ENCODE measurements at regions not wholly inside any gene's neighbourhood (a gene's known extent, or its start where the extent isn't known, plus 50 kb on each side); places are given as distances from the start of the nearest gene placed in this dataset.

- DNase-seq (ENCODE audit: low spot score), result no peak
Measured at GRCh38 chr11:15737320-15737719, 619.0 kb downstream of the SOX6 start.

GRCh38 chr11:15738931-15739330 lies 617.4 kb downstream of the SOX6 start:
- no peak for DNase-seq (ENCODE audit: low spot score)

- no peak for DNase-seq (ENCODE audit: low spot score)
Measured at GRCh38 chr11:15742626-15743519, 613.5 kb downstream of the SOX6 start.

GRCh38 chr11:15744693-15745092 lies 611.7 kb downstream of the SOX6 start:
- no peak for DNase-seq (ENCODE audit: low spot score)

GRCh38 chr11:15745266-15745665 lies 611.1 kb downstream of the SOX6 start:
- DNase-seq (ENCODE audit: low spot score), result no peak

- DNase-seq (ENCODE audit: low spot score), result no peak
Measured at GRCh38 chr11:15747671-15748070, 608.7 kb downstream of the SOX6 start.

GRCh38 chr11:15748132-15748531 lies 608.2 kb downstream of the SOX6 start:
- no peak for DNase-seq (ENCODE audit: low spot score)

- DNase-seq (ENCODE audit: low spot score), result no peak
Measured at GRCh38 chr11:15748741-15749140, 607.6 kb downstream of the SOX6 start.

GRCh38 chr11:15750535-15751308 lies 605.6 kb downstream of the SOX6 start:
- DNase-seq (ENCODE audit: low spot score), result no peak

- DNase-seq (ENCODE audit: low spot score), result no peak
Measured at GRCh38 chr11:15754221-15754620, 602.1 kb downstream of the SOX6 start.

- no peak for DNase-seq (ENCODE audit: low spot score)
Measured at GRCh38 chr11:15757048-15757698, 599.2 kb downstream of the SOX6 start.

- no peak for DNase-seq (ENCODE audit: low spot score)
Measured at GRCh38 chr11:15758857-15759465, 597.4 kb downstream of the SOX6 start.

- no peak for DNase-seq (ENCODE audit: low spot score)
Measured at GRCh38 chr11:15761235-15761634, 595.1 kb downstream of the SOX6 start.

GRCh38 chr11:15764326-15764725 lies 592.0 kb downstream of the SOX6 start:
- DNase-seq (ENCODE audit: low spot score), result no peak

- DNase-seq (ENCODE audit: low spot score), result no peak
Measured at GRCh38 chr11:15764948-15765347, 591.4 kb downstream of the SOX6 start.

- no peak for DNase-seq (ENCODE audit: low spot score)
Measured at GRCh38 chr11:15765530-15765929, 590.8 kb downstream of the SOX6 start.

- DNase-seq (ENCODE audit: low spot score), result no peak
Measured at GRCh38 chr11:15768321-15768720, 588.0 kb downstream of the SOX6 start.

- DNase-seq (ENCODE audit: low spot score), result no peak
Measured at GRCh38 chr11:15769203-15769602, 587.1 kb downstream of the SOX6 start.

GRCh38 chr11:15770798-15771414 lies 585.4 kb downstream of the SOX6 start:
- DNase-seq (ENCODE audit: low spot score), result no peak

GRCh38 chr11:15772547-15772946 lies 583.8 kb downstream of the SOX6 start:
- DNase-seq (ENCODE audit: low spot score), result no peak

GRCh38 chr11:15772981-15773380 lies 583.4 kb downstream of the SOX6 start:
- DNase-seq (ENCODE audit: low spot score), result no peak

Measured in left forelimb (tissue), 1 donor.